ENCODE measurements at regions not wholly inside any gene's neighbourhood (a gene's known extent, or its start where the extent isn't known, plus 50 kb on each side); places are given as distances from the start of the nearest gene placed in this dataset.

- H3K36me3 ChIP-seq, result no peaks in the 10 kb centered on the region
- no peak for TF ChIP-seq CTCF (IDR thresholded peaks at IDR 0.05)
Measured at GRCh38 chr7:32147546-32148268, 77.5 kb upstream of the PDE1C start.

DNA sequence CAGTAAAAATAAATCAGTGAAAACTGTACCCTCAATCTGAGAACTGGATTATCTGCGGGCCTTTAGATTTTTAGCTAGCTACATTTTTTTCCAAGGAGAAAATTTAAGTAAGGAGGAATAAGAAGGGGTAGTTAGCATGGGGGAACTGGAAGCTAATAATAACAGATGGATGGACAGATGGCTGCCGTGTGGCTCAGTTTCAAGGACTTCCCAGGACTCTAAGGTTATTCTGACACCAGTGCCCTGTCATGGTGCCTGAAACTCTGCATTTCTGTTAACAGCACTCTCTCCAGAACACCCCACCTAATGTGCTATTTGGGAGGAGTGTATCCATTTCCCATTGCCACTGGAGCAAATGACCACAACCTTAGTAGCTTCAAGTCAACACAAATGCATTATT lies 75.7 kb upstream of the PDE1C start:
- Histone ChIP-seq H3K27ac (no peak overlapping the region), H3K27me3 (no peaks in the 10 kb centered on the region), H3K4me1 (no peaks in the 10 kb centered on the region), H3K36me3 (no peaks in the 10 kb centered on the region), H3K4me3 (no peak overlapping the region), H3K9me3 (no peaks in the 10 kb centered on the region)
- intact Hi-C loops (cut with DNase I), result no loop called here
- no peak for DNase-seq (ENCODE audit: low spot score in 2 of 2)
- TF ChIP-seq CTCF (IDR thresholded peaks at IDR 0.05), result no peak

More at GRCh38 chr7:32147546-32148268, 77.5 kb upstream of the PDE1C start:
- Histone ChIP-seq H3K27me3 (no peaks in the 10 kb centered on the region), H3K4me3 (no peak overlapping the region), H3K9me3 (no peaks in the 10 kb centered on the region), H3K4me1 (no peaks in the 10 kb centered on the region), H3K27ac (no peak overlapping the region)
- intact Hi-C loops (cut with DNase I), result no loop called here
- no peak for DNase-seq (ENCODE audit: low spot score in 2 of 2)

GRCh38 chr7:32144676-32145075 lies 74.5 kb upstream of the PDE1C start:
- no peak overlapping the region for H3K27ac ChIP-seq
- DNase-seq (ENCODE audit: low spot score in 2 of 2), result no peak
- no peaks in the 10 kb centered on the region for H3K4me1 ChIP-seq
- no peaks in the 10 kb centered on the region for H3K9me3 ChIP-seq
- intact Hi-C loops (cut with DNase I), result no loop called here
- no peaks in the 10 kb centered on the region for H3K27me3 ChIP-seq
- H3K36me3 ChIP-seq, result no peaks in the 10 kb centered on the region
- no peak for TF ChIP-seq CTCF (IDR thresholded peaks at IDR 0.05)
- no peak overlapping the region for H3K4me3 ChIP-seq

- TF ChIP-seq CTCF (IDR thresholded peaks at IDR 0.05), result no peak
- no peaks in the 10 kb centered on the region for H3K4me1 ChIP-seq
- no peak overlapping the region for H3K27ac ChIP-seq
- DNase-seq (ENCODE audit: low spot score in 2 of 2), result no peak
- H3K36me3 ChIP-seq, result no peaks in the 10 kb centered on the region
- intact Hi-C loops (cut with DNase I), result no loop called here
- no peak overlapping the region for H3K4me3 ChIP-seq
- H3K9me3 ChIP-seq, result no peaks in the 10 kb centered on the region
- no peaks in the 10 kb centered on the region for H3K27me3 ChIP-seq
Measured at GRCh38 chr7:32143301-32143700, 73.1 kb upstream of the PDE1C start.

- Histone ChIP-seq H3K9me3 (no peaks in the 10 kb centered on the region), H3K4me1 (no peaks in the 10 kb centered on the region), H3K27me3 (no peaks in the 10 kb centered on the region), H3K27ac (no peak overlapping the region), H3K4me3 (no peak overlapping the region), H3K36me3 (no peaks in the 10 kb centered on the region)
- TF ChIP-seq CTCF (IDR thresholded peaks at IDR 0.05), result no peak
- DNase-seq (ENCODE audit: low spot score in 2 of 2), result no peak
- intact Hi-C loops (cut with DNase I), result no loop called here
Measured at GRCh38 chr7:32142649-32143048, 72.4 kb upstream of the PDE1C start.
